WTC11 (cell line): ENCODE measurements at regions not wholly inside any gene's neighbourhood (a gene's known extent, or its start where the extent isn't known, plus 50 kb on each side); places are given as distances from the start of the nearest gene placed in this dataset.

Source experiments
- ATAC-seq: fragments of 200-7000 bp; cut with Tn5 transposase; 2 replicates; pipeline ENCODE4 v1.10.0; 2021; ENCODE audit warnings: mild to moderate bottlenecking, moderate library complexity
- CTCF ChIA-PET: fragments of 300-600 bp; sonication (Branson Sonifier 250); formaldehyde crosslinking; loops from one replicate; lab custom pipeline; 2021; ENCODE audit warnings: antibody characterized with exemption; lab: Charles Lee
- POLR2A ChIA-PET: fragments of 350-600 bp; sonication (Branson Sonifier 250); formaldehyde crosslinking; loops from one replicate; lab custom pipeline; 2021; ENCODE audit warnings: antibody characterized with exemption; lab: Charles Lee
- DNase-seq: peaks from one replicate; pipeline ENCODE4 v3.0.0; 2021; ENCODE audit warnings: low spot score
- H3K27ac Mint-ChIP-seq: 2 replicates; pipeline ENCODE4 v1.8.0; 2021; ENCODE audit warnings: mixed read lengths
- H3K27me3 Mint-ChIP-seq: 2 replicates; pipeline ENCODE4 v1.8.0; 2021; ENCODE audit warnings: low read depth, mild to moderate bottlenecking, moderate library complexity, mixed read lengths
- H3K36me3 Mint-ChIP-seq: 2 replicates; pipeline ENCODE4 v1.8.0; 2021; ENCODE audit warnings: mixed read lengths
- H3K4me1 Mint-ChIP-seq: 2 replicates; pipeline ENCODE4 v1.8.0; 2022; ENCODE audit warnings: mixed read lengths
- H3K4me3 Mint-ChIP-seq: 2 replicates; pipeline ENCODE4 v1.8.0; 2021; ENCODE audit warnings: mild to moderate bottlenecking, moderate library complexity, mixed read lengths
- H3K9me3 Mint-ChIP-seq: 2 replicates; pipeline ENCODE4 v1.8.0; 2021; ENCODE audit warnings: mixed read lengths
- CREB1 ChIP-seq: sonication (generic); formaldehyde crosslinking; IDR thresholded peaks from 2 replicates; pipeline ENCODE4 v1.8.0; 2023; ENCODE audit warnings: mild to moderate bottlenecking, missing genetic modification reagents
- ELF4 ChIP-seq: sonication (generic); formaldehyde crosslinking; IDR thresholded peaks from 2 replicates; pipeline ENCODE4 v1.8.1; 2022; ENCODE audit warnings: low read depth, mild to moderate bottlenecking, moderate library complexity, missing genetic modification reagents
- GRHL2 ChIP-seq: fragments of 250-450 bp; sonication (Bioruptor Pico); IDR thresholded peaks from 2 replicates; pipeline ENCODE4 v1.8.0; 2022; ENCODE audit warnings: mild to moderate bottlenecking, moderate library complexity; ENCODE audit not compliant: insufficient replicate concordance, severe bottlenecking
- JAZF1 ChIP-seq: fragments of 250-450 bp; sonication (Bioruptor Pico); IDR thresholded peaks from 2 replicates; pipeline ENCODE4 v1.9.0; 2021; ENCODE audit warnings: moderate library complexity, mild to moderate bottlenecking, inconsistent platforms
- SMAD4 ChIP-seq: sonication (generic); formaldehyde crosslinking; IDR thresholded peaks from 2 replicates; pipeline ENCODE4 v1.8.0; 2022; ENCODE audit warnings: mild to moderate bottlenecking, missing genetic modification reagents
- SOX15 ChIP-seq: fragments of 250-450 bp; sonication (Bioruptor Pico); IDR thresholded peaks from 2 replicates; pipeline ENCODE4 v1.9.0; 2021; ENCODE audit warnings: mild to moderate bottlenecking
- TEAD1 ChIP-seq: sonication (generic); formaldehyde crosslinking; IDR thresholded peaks from 2 replicates; pipeline ENCODE4 v1.8.0; 2022; ENCODE audit warnings: mild to moderate bottlenecking, missing genetic modification reagents
- TF ChIP-seq, protein P1 (sequence below): fragments of 250-450 bp; sonication (Bioruptor Pico); IDR thresholded peaks from 2 replicates; pipeline ENCODE4 v1.9.0; 2021; ENCODE audit warnings: mild to moderate bottlenecking, borderline replicate concordance
- TF ChIP-seq, protein P2 (sequence below): sonication (generic); formaldehyde crosslinking; IDR thresholded peaks from 2 replicates; pipeline ENCODE4 v1.8.1; 2023; ENCODE audit warnings: mild to moderate bottlenecking, missing genetic modification reagents, moderate library complexity
- TF ChIP-seq, protein P3 (sequence below): fragments of 250-450 bp; sonication (Bioruptor Pico); IDR thresholded peaks from 2 replicates; pipeline ENCODE4 v1.9.0; 2021; ENCODE audit warnings: mild to moderate bottlenecking
- TF ChIP-seq, protein P4 (sequence below): sonication (generic); formaldehyde crosslinking; IDR thresholded peaks from 2 replicates; pipeline ENCODE4 v1.8.0; 2023; ENCODE audit warnings: missing genetic modification reagents
- TF ChIP-seq, protein P5 (sequence below): fragments of 200-600 bp; IDR thresholded peaks from 2 replicates; pipeline ENCODE4 v1.8.0; 2022; ENCODE audit warnings: antibody characterized with exemption
- TF ChIP-seq, protein P6 (sequence below): fragments of 250-450 bp; sonication (Bioruptor Pico); IDR thresholded peaks from 2 replicates; pipeline ENCODE4 v1.9.0; 2021; ENCODE audit warnings: moderate library complexity, mild to moderate bottlenecking, inconsistent platforms, borderline replicate concordance
- TF ChIP-seq, protein P7 (sequence below): sonication (generic); formaldehyde crosslinking; conservative IDR thresholded peaks from 2 replicates; pipeline ENCODE4 v1.8.1; 2023; ENCODE audit warnings: mild to moderate bottlenecking, low read depth, missing genetic modification reagents, moderate library complexity

DNA sequence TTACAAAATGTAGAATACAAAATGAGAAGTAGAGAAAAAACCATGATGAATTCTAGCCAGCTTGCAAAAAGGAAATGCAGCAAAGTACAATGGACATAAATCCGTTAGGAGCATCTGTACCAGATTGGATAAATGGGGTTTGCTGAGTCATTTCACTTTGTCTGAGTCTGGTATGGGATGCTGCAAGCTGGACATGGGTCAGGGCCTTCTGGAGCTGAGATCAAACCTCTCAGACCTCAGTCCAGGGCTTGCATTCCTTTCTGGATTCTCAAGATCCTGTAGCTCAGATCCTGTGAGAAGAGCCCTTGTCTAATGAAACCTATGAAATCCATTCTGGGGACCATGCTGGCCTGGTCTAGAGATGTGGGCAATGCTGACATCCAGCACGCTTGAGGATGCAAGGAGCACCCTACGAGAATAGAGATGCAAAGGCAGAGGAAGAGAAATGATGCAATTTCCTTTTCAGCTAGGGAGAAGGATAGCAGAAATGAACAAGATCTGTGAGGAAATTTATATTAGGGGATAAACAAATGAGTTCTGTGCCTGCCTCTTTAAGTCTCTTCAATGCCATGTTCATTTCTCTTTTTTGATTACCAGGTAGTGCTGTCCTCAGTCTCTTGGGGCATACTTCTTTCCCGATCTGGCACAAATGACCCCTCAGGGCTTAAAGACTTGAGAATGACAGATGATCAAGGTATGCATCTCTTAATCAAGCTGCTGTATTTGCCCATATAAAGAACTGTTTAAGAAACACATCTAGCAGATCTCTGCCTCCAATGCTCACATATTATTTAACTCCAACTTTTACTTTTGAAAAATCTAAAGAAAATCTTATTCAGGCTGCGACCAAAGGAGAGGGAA is 230.4 kb downstream of the MEIS1 start:
- ATAC-seq = no peak
- CTCF ChIA-PET = interaction anchor here (0.5 kb wide), 1 partner anchor 1389 kb away, joined by 3 read pairs; no protein-coding TSS in a partner anchor
- POLR2A ChIA-PET = interaction anchor here (0.6 kb wide), 1 partner anchor 82 kb away, joined by 3 read pairs; no protein-coding TSS in a partner anchor
- TF ChIP-seq GRHL2 (CRISPR knock-in tag) (no peak), SMAD4 (CRISPR knock-in tag) (no peak)
- Mint-ChIP-seq H3K36me3 (no peaks in the 10 kb centered on the region), H3K4me3 (no peak overlapping the region), H3K9me3 (peaks cover 6% of the 10 kb centered on the region), H3K4me1 (peaks cover 18% of the 10 kb centered on the region), H3K27me3 (no peaks in the 10 kb centered on the region), H3K27ac (no peak overlapping the region)
- no peak for DNase-seq

DNA sequence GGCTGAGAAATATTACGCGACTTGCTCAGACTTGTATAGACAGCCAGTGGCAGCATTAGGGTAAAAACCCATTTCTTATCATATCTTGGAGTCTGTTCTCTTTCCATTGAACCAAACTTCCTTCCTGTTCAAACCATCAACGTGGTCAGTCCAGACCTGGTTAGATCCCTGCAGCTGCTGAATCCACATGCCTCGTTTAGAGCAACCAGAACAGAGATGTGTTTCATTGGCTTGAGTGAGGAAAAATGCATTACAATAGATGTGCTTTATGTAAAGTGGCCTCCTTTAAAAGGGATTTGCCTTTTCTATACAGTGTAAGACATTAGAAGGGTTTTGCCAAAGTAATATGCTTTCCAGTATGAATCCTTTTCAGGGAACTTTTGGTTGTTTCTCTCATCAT is 232.4 kb downstream of the MEIS1 start:
- ChIA-PET CTCF (no interaction called here), POLR2A (no interaction called here)
- no peak overlapping the region for H3K4me3 Mint-ChIP-seq
- H3K27ac Mint-ChIP-seq = no peak overlapping the region
- TF ChIP-seq ELF4 (CRISPR knock-in tag) (no peak), JAZF1 (CRISPR knock-in tag) (no peak), TEAD1 (CRISPR knock-in tag) (no peak)
- TF ChIP-seq, protein P1, sequence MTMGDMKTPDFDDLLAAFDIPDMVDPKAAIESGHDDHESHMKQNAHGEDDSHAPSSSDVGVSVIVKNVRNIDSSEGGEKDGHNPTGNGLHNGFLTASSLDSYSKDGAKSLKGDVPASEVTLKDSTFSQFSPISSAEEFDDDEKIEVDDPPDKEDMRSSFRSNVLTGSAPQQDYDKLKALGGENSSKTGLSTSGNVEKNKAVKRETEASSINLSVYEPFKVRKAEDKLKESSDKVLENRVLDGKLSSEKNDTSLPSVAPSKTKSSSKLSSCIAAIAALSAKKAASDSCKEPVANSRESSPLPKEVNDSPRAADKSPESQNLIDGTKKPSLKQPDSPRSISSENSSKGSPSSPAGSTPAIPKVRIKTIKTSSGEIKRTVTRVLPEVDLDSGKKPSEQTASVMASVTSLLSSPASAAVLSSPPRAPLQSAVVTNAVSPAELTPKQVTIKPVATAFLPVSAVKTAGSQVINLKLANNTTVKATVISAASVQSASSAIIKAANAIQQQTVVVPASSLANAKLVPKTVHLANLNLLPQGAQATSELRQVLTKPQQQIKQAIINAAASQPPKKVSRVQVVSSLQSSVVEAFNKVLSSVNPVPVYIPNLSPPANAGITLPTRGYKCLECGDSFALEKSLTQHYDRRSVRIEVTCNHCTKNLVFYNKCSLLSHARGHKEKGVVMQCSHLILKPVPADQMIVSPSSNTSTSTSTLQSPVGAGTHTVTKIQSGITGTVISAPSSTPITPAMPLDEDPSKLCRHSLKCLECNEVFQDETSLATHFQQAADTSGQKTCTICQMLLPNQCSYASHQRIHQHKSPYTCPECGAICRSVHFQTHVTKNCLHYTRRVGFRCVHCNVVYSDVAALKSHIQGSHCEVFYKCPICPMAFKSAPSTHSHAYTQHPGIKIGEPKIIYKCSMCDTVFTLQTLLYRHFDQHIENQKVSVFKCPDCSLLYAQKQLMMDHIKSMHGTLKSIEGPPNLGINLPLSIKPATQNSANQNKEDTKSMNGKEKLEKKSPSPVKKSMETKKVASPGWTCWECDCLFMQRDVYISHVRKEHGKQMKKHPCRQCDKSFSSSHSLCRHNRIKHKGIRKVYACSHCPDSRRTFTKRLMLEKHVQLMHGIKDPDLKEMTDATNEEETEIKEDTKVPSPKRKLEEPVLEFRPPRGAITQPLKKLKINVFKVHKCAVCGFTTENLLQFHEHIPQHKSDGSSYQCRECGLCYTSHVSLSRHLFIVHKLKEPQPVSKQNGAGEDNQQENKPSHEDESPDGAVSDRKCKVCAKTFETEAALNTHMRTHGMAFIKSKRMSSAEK (CRISPR knock-in tag) = no peak
- TF ChIP-seq, protein P2, sequence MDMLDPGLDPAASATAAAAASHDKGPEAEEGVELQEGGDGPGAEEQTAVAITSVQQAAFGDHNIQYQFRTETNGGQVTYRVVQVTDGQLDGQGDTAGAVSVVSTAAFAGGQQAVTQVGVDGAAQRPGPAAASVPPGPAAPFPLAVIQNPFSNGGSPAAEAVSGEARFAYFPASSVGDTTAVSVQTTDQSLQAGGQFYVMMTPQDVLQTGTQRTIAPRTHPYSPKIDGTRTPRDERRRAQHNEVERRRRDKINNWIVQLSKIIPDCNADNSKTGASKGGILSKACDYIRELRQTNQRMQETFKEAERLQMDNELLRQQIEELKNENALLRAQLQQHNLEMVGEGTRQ (CRISPR knock-in tag) = no peak
- TF ChIP-seq, protein P3, sequence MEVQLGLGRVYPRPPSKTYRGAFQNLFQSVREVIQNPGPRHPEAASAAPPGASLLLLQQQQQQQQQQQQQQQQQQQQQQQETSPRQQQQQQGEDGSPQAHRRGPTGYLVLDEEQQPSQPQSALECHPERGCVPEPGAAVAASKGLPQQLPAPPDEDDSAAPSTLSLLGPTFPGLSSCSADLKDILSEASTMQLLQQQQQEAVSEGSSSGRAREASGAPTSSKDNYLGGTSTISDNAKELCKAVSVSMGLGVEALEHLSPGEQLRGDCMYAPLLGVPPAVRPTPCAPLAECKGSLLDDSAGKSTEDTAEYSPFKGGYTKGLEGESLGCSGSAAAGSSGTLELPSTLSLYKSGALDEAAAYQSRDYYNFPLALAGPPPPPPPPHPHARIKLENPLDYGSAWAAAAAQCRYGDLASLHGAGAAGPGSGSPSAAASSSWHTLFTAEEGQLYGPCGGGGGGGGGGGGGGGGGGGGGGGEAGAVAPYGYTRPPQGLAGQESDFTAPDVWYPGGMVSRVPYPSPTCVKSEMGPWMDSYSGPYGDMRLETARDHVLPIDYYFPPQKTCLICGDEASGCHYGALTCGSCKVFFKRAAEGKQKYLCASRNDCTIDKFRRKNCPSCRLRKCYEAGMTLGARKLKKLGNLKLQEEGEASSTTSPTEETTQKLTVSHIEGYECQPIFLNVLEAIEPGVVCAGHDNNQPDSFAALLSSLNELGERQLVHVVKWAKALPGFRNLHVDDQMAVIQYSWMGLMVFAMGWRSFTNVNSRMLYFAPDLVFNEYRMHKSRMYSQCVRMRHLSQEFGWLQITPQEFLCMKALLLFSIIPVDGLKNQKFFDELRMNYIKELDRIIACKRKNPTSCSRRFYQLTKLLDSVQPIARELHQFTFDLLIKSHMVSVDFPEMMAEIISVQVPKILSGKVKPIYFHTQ (CRISPR knock-in tag) = no peak
- H3K9me3 Mint-ChIP-seq = peaks cover 6% of the 10 kb centered on the region
- H3K4me1 Mint-ChIP-seq = peaks cover 18% of the 10 kb centered on the region
- DNase-seq (no peak), ATAC-seq (peak; percentile 65)
- no peaks in the 10 kb centered on the region for H3K36me3 Mint-ChIP-seq
- no peaks in the 10 kb centered on the region for H3K27me3 Mint-ChIP-seq

DNA sequence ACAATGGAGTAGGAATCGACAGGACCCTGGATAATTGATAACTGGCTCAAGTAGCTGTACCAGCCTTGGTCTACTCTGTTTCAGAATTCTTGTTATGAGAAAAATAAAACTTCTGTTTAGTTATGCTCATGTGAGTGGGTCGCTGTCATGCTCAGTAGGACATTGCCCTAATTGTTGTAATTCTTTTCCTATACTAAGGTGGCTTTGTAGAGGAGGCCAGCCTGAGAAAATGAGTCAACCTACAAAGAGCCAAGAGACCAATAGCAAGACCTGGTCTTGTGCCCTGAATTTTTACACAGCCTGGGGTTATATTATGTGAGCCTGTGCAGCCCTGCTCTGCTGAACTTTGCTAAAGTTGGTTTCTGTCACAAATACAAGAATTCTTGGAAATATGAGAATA is 238.4 kb downstream of the MEIS1 start:
- Mint-ChIP-seq H3K27me3 (0 out of 2 replicates have a peak, but pooled peaks cover 6% of the 10 kb centered on the region), H3K36me3 (no peaks in the 10 kb centered on the region), H3K4me1 (peaks cover 17% of the 10 kb centered on the region), H3K9me3 (no peaks in the 10 kb centered on the region), H3K4me3 (no peak overlapping the region), H3K27ac (no peak overlapping the region)
- DNase-seq (no peak), ATAC-seq (no peak)
- ChIA-PET CTCF (no interaction called here), POLR2A (no interaction called here)
- TF ChIP-seq, protein P4, sequence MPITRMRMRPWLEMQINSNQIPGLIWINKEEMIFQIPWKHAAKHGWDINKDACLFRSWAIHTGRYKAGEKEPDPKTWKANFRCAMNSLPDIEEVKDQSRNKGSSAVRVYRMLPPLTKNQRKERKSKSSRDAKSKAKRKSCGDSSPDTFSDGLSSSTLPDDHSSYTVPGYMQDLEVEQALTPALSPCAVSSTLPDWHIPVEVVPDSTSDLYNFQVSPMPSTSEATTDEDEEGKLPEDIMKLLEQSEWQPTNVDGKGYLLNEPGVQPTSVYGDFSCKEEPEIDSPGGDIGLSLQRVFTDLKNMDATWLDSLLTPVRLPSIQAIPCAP (CRISPR knock-in tag) = no peak
- TF ChIP-seq, protein P5, sequence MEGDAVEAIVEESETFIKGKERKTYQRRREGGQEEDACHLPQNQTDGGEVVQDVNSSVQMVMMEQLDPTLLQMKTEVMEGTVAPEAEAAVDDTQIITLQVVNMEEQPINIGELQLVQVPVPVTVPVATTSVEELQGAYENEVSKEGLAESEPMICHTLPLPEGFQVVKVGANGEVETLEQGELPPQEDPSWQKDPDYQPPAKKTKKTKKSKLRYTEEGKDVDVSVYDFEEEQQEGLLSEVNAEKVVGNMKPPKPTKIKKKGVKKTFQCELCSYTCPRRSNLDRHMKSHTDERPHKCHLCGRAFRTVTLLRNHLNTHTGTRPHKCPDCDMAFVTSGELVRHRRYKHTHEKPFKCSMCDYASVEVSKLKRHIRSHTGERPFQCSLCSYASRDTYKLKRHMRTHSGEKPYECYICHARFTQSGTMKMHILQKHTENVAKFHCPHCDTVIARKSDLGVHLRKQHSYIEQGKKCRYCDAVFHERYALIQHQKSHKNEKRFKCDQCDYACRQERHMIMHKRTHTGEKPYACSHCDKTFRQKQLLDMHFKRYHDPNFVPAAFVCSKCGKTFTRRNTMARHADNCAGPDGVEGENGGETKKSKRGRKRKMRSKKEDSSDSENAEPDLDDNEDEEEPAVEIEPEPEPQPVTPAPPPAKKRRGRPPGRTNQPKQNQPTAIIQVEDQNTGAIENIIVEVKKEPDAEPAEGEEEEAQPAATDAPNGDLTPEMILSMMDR = no peak
- TF ChIP-seq, protein P6, sequence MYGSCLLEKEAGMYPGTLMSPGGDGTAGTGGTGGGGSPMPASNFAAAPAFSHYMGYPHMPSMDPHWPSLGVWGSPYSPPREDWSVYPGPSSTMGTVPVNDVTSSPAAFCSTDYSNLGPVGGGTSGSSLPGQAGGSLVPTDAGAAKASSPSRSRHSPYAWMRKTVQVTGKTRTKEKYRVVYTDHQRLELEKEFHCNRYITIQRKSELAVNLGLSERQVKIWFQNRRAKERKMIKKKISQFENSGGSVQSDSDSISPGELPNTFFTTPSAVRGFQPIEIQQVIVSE = no peak
- TF ChIP-seq, protein P7, sequence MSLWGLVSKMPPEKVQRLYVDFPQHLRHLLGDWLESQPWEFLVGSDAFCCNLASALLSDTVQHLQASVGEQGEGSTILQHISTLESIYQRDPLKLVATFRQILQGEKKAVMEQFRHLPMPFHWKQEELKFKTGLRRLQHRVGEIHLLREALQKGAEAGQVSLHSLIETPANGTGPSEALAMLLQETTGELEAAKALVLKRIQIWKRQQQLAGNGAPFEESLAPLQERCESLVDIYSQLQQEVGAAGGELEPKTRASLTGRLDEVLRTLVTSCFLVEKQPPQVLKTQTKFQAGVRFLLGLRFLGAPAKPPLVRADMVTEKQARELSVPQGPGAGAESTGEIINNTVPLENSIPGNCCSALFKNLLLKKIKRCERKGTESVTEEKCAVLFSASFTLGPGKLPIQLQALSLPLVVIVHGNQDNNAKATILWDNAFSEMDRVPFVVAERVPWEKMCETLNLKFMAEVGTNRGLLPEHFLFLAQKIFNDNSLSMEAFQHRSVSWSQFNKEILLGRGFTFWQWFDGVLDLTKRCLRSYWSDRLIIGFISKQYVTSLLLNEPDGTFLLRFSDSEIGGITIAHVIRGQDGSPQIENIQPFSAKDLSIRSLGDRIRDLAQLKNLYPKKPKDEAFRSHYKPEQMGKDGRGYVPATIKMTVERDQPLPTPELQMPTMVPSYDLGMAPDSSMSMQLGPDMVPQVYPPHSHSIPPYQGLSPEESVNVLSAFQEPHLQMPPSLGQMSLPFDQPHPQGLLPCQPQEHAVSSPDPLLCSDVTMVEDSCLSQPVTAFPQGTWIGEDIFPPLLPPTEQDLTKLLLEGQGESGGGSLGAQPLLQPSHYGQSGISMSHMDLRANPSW (CRISPR knock-in tag) = no peak
- TF ChIP-seq CREB1 (CRISPR knock-in tag) (no peak), SOX15 (CRISPR knock-in tag) (no peak)
